ENCODE measurements at regions not wholly inside any gene's neighbourhood (a gene's known extent, or its start where the extent isn't known, plus 50 kb on each side); places are given as distances from the start of the nearest gene placed in this dataset.

DNA sequence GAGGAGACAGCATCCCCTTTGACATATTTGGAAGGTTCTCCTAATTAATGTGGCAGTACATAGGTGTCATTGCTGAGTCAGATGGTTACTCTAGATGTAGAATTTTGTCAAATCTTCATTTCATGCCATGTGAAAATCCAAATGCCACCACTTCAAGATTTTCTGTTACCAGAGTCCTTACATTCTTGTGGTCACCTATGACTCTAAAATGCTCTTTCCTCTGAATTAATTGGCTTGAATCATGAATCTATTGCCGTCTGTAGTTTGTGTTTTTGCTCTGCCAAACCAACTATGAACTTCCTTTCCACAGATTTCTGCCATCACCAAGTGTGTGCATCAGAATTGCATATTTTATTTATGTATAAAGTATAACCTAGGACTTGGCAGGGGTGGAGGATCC is 269.4 kb upstream of the ZPLD1 start:
- TF ChIP-seq, protein P1, sequence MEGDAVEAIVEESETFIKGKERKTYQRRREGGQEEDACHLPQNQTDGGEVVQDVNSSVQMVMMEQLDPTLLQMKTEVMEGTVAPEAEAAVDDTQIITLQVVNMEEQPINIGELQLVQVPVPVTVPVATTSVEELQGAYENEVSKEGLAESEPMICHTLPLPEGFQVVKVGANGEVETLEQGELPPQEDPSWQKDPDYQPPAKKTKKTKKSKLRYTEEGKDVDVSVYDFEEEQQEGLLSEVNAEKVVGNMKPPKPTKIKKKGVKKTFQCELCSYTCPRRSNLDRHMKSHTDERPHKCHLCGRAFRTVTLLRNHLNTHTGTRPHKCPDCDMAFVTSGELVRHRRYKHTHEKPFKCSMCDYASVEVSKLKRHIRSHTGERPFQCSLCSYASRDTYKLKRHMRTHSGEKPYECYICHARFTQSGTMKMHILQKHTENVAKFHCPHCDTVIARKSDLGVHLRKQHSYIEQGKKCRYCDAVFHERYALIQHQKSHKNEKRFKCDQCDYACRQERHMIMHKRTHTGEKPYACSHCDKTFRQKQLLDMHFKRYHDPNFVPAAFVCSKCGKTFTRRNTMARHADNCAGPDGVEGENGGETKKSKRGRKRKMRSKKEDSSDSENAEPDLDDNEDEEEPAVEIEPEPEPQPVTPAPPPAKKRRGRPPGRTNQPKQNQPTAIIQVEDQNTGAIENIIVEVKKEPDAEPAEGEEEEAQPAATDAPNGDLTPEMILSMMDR (IDR thresholded peaks at IDR 0.05) = no peak
- TF ChIP-seq POLR2A (IDR thresholded peaks at IDR 0.05) = no peak
- no peak for TF ChIP-seq POLR2AphosphoS5 (IDR thresholded peaks at IDR 0.05)
- TF ChIP-seq EP300 (IDR thresholded peaks at IDR 0.05) = no peak
